Sciatic nerve (tissue), 2 donors: ENCODE measurements at regions not wholly inside any gene's neighbourhood (a gene's known extent, or its start where the extent isn't known, plus 50 kb on each side); places are given as distances from the start of the nearest gene placed in this dataset.

Source experiments
- ATAC-seq: fragments of 200-7000 bp; cut with Tn5 transposase; one replicate; pipeline ENCODE4 v1.9.1; 2020; ENCODE audit warnings: mild to moderate bottlenecking, moderate library complexity
- DNase-seq: peaks from one replicate; pipeline ENCODE4 v3.0.0-alpha.2; 2020; ENCODE audit warnings: low spot score
- intact Hi-C: fragments of 100-400 bp; cut with DNase I; formaldehyde crosslinking; loops from one replicate; pipeline ENCODE4 v1.14.2; 2022
- donor health status: DM: no; HTN: no; CAD: no.
- donor health status: DM: no; HTN: no; CAD: no.

DNA sequence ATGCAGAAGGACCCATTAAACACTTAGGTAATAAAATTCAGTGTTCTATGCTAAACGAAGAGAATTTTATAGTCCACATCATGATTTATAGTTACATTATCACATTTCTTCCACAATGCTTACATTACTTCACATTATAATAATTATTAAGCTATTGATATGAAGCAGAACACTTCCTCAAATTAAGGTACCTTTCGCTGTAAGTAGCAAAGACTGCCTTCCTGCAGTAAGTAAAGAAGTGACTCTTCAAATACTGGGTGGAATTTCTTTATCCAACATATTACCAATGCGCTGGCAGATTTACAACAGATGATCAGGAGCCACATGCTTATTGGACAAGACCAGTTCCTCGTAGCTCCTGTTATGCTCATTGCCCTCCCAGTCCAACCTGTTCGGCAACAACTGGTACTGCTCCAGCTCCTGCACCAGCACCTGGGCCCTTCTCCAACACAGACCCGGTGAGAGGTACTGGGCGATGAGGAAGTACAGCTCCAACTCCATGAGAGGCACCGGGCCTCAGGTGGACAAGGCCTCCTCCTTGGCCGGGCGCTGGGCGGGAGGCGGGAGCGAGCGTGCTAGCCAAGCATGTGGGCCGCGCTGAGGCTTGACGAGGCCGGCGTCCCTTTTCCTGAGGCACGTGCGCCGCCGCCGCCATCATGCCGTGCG, 210.7 kb upstream of the ATP2B1 start:
- no peak for DNase-seq
- no peak for ATAC-seq
- intact Hi-C loops: no loop called here

DNA sequence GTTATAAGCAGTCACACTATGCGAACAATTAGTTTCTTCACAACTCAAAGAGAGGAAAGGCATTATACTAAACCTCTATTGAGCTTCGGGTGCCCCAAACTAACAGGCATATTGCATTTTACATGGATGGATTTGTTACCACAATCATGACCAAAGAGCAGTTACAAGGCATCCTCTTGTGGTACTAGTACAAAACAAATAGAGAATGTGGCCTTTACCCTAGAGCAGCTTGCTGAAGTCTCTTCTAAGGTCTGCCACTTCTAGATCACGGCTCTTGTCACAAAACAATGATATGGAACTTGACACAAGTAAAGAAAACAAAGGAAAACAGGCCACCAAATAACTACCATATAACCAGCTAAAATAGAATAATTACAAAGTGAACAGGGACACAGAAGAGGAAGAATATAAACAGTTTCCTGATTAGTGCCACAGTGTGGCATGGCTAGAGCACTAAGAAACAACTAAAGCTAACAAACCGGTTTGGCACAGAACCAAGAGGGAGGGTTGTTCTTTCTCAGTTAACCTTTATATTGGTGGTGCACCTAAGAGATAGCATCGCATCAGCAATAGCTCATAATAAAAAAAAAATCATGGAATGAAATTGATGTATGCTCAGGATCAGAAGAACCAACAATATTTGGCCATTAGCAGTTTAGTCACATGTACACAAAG, 209.7 kb upstream of the ATP2B1 start:
- intact Hi-C loops: no loop called here
- ATAC-seq: no peak

DNA sequence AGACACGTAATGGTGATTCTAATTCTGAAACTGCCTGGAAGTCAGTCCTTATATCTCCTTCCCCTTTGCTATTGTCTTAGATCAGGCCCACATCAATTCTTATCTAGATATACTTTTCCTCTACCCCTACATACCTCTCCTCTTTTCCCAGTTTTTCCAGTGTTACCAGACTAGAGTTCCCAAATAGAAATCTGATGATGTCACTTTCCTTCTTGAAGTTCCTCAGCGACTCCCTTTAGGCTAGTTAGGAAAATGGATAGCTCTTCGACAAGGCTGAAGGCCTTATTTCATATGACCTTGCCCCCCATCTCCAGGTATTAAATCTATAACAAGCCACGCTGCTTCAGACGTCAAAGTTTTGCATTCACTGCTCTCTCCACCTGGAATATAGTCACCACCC, 201.1 kb upstream of the ATP2B1 start:
- no peak for DNase-seq
- no peak for ATAC-seq

More for the DNA sequence above, 209.7 kb upstream of the ATP2B1 start:
- no peak for DNase-seq

DNA sequence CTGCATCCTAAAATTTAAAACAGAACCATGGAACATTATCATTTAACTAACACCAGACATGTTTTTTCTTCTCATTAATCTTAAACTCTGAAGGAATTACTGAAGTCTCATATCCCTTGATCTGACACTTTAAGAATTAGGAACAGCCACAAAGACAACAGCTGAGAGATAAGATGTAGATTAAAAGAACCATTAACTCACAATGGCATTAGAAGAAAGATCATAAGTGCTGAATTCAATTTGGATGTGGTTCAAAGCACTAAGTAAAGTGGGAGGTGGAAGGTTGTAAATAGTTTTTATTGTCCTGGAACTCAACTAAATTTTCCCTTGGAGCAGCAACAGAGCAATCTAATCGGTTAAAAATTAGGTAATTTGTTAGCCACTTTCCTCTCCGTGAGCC, 199.0 kb upstream of the ATP2B1 start:
- intact Hi-C loops: no loop called here
- DNase-seq (no peak), ATAC-seq (no peak)

More for the DNA sequence above, 201.1 kb upstream of the ATP2B1 start:
- intact Hi-C loops: no loop called here

DNA sequence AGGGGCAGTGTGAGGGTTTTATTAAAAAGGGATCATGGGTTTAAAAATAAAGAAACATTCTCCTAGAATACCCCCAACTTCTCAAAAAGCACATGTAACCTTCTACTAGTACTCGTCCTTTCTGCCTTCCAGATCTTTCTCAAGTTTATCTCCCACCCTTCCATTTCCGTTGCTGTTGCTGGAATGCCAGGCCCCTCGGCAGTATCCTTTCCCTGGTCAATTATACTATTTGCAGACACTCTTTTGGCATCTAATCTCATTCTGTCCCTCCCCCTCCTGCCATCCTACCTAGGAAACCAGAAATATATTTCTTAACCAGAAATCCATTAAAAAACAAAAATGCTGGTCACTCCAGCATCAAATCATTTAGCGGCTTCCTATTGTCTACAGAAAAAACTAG, 198.2 kb upstream of the ATP2B1 start:
- no peak for ATAC-seq
- intact Hi-C loops: no loop called here
- no peak for DNase-seq

DNA sequence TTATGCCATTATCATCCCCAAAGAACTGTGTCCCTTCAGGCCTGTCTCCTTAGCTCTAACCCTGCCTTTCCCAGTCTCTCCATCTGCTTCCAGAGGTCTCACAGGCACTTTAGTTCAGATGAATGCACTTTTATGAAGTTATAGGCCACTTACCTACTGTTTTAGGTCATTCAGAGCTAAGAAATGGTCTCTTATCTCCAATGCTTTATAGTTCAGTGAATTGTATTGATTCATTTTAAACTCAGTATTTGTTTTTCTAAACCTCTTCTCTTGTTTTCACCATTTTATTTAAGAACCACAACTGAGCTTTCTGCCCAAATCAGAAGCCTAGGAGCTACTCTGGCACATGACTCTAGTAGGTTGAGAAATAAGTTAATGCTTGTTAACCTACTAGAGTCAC, 197.5 kb upstream of the ATP2B1 start:
- DNase-seq: no peak
- ATAC-seq: no peak
- intact Hi-C loops: no loop called here

DNA sequence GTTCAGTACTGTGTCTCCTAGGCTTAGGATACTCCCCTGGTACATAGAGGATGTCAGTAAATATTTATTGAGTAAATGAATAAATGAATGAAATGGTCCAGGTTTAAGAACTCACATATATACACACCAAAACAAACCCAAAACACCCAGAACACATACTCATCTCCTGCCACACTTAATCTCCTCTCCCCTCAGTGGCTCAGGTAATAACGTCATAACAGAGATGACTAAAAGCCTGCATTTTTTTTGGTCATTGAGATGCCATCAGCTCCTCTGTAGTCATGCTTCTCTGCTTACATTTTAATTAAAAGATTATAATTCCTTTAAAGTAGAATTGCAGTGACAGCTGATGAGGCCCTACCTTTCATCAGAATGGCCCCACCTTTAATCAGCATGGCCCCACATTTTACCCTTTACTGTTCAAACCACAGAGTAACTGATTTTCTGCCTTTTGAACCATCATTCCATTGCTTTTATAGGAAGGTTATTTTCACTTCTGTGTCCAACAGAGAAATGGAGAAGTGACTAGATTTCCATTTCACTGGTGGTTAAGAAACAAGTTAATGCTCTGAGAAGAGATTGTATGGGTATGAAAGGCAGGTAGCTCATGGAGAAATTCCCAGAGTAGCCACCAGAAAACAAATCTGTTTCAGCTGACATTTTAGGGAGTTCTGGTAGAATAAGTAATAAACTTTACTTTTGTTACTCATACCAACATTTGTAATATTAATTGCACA, 193.4 kb upstream of the ATP2B1 start:
- ATAC-seq: no peak
- no peak for DNase-seq
- intact Hi-C loops: no loop called here

DNA sequence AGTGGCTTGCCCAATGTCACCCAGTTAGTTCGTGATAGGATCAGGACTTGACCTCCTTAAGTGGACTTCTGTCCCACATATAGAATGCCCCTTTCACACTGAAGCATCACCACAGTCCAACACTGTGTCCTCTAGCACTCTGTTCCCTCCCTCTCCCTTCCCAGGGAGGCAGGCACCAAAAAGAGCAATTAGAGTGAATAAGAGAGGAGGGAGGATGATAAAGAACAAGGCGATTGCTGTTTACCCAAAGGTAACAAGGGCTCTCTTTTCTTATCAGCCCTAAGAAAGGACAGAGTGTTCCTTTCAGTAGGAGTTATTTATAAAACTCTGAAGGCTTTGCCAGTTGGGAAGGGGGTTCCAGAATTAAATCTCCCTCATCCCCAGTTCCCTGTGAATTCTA, 192.7 kb upstream of the ATP2B1 start:
- intact Hi-C loops: no loop called here

DNA sequence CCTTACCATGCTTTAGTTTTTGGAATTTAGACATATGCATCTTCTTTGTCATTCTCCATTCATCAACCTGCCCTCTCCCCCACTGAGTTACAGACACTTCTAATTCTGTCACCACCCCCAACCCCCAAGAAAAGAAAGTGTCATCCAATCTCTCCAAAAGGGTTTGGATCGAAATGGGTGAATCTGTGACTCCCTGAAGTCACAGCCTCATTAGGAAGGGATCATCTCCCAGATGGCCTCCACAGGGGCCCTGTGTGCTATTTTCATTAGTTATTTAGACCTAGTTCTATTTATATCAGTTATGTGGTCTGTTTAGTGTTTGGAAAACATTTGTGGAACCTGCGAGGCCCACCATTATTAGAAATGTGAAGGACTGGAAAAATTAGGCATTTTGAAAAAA, 191.0 kb upstream of the ATP2B1 start:
- intact Hi-C loops: no loop called here
- DNase-seq (no peak), ATAC-seq (no peak)

More for the DNA sequence above, 192.7 kb upstream of the ATP2B1 start:
- DNase-seq (no peak), ATAC-seq (no peak)

DNA sequence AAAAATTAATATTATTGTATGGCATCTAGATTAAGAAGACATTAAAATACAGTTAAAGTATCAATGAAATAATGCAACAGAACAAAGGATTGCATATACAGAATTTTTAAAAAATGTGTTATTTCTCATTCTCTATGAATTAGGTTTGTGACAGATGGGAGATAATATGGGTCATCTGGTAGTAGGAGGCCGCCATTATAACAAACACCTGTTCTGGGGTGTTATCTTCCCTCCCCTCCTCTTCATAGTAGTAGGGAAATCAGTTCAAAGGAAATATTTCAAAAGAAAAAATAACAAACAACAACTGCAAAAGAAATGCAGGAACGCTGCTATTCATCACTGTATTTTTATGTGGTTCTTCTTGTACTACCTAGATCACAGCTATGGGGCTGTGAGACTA, 187.0 kb upstream of the ATP2B1 start:
- ATAC-seq (no peak), DNase-seq (no peak)
- intact Hi-C loops: no loop called here

DNA sequence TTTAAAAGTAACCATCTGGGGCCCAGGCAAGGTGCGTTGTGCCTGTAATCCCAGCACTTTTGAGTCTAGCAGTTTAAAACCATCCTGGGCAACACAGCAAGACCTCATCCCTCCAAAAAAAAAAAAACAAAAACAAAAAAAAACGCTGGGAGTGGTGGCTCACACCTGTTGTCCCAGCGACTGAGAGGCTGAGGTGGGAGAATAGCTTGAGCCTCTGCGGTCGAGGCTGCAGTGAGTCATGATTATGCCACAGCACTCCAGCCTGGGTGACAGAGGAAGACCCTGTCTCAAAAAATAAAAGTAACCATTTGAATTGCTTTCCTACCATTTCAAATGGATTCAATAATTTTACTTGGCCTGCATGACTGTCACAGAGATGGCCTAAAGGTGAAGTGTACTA, 186.5 kb upstream of the ATP2B1 start:
- DNase-seq: no peak
- intact Hi-C loops: no loop called here
- ATAC-seq: no peak

DNA sequence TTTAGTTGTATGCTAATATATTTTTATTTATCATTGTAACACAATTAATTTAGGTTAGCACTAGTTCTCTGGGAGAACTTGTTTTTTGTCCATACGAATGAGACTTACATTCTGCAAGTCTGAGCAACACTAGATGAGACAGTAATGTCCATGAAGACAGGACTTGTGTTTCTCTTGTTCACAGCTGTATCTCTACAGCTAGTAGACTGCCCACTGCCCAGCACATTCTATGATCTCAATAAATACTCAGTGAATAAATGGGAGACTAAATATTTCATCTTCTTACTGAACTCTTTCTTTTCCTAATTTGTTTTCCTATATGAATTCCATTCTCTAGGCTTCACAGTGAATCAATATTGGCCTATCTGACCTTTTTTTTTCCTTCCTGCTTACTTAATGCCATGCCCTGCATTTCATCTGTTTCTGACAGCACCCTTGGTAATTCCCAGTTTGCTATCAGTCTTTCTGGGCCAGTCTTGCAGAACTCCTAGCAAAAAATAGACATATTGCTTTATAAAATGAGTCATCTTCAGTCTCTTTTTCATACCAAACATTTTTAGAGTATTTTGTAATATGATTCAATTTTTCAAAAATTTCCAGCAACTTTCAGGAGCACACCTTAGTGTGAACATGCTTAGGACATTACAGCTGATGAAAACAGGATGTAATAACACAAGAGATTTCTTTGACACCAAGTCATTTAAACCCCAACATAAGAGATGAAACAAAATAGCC, 185.5 kb upstream of the ATP2B1 start:
- intact Hi-C loops: no loop called here
- DNase-seq (no peak), ATAC-seq (no peak)

DNA sequence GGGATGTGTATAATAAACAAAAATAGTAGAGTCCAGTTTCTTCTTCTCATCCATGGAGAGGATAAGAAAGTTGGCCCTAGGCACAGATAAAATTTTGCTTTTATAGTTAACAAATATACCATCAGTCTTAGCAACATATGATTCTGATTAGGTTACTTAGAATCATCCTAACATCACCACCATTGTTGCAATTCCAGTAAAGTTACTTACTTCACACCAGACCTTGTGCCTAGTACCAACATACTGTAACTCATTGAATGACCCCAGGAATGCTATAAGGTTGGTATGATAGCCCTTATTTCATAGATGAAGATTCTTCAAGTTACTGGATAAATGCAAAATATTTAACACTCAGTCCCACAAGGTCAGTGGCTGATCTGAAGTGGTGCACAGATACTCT, 183.8 kb upstream of the ATP2B1 start:
- DNase-seq (no peak), ATAC-seq (no peak)
- intact Hi-C loops: no loop called here

DNA sequence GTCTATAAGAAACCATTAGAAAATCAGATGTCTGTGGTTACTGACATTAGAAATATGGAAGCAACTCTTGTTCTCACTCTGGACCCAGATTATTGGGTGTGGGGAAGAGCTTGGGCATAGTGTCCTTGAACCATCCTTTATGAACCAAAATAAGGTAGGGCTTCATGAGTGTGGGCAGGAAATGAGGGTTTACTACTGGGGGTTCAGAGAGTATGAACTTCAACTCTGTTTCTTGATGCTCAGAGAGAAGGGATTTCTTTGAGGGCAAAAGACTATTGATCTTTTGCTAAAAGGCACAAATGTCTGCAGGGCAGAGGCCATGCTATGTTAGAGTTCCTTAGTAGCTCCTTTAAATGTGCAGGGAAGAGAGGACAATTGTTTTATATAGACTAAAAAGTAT, 183.3 kb upstream of the ATP2B1 start:
- DNase-seq (no peak), ATAC-seq (no peak)

DNA sequence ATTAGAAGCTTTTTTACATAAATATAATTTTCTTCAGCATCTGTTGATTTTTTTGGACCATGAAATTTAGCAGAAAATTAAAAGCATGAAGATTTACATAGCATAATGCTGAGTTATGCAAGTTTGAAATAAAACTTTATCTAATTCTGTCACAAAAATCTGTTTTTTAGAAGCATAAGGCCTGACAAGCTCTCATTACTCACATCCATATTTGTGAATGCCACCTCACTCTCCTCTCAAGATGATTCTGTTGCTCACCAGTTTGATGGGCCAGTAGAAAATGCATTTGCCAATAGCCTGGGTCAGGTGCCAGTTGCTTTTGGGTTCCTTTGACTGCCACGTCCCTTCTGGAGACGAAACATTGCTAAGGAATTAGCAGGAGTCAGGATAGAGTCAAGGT, 181.5 kb upstream of the ATP2B1 start:
- DNase-seq (no peak), ATAC-seq (no peak)
- intact Hi-C loops: no loop called here

More for the DNA sequence above, 183.3 kb upstream of the ATP2B1 start:
- intact Hi-C loops: no loop called here

DNA sequence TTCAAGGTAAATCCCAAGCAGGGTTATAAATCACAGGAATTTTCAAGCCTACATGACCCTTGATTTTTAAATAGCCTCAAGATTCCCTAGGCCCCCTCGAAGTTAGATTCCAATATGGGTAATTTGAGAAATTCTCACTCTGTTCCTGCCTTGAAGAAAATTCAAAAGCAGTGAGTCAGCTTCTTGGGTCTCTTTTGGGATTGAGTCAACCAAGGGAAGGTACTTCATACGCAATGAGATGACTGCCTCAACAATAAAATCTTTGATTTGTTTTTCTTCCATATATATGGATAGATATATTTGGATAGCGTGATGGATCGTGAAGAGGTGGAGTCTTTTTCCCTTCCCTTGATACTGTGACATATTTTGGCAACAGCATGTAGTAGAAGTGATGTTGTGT, 180.4 kb upstream of the ATP2B1 start:
- ATAC-seq (no peak), DNase-seq (no peak)
- intact Hi-C loops: no loop called here

DNA sequence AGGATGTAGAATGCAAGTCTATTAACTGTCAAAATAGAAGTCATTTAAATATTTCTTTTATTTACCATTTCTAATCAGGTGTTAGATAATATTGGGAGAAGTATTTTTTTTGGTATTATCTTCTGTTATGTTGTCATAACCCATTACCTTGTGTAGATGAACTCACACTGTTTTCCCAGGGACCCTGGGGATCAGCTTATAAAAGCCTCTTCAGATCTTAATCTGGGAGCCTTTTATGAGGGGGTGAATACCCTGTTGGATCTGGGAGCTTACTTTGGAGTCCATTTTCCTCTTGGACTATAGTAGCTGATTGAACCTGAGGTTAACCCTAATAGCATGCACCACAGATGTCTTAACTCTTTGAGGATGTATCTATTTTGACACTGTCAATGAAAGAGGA, 176.3 kb upstream of the ATP2B1 start:
- DNase-seq (no peak), ATAC-seq (peak; percentile 48)
- intact Hi-C loops: no loop called here

DNA sequence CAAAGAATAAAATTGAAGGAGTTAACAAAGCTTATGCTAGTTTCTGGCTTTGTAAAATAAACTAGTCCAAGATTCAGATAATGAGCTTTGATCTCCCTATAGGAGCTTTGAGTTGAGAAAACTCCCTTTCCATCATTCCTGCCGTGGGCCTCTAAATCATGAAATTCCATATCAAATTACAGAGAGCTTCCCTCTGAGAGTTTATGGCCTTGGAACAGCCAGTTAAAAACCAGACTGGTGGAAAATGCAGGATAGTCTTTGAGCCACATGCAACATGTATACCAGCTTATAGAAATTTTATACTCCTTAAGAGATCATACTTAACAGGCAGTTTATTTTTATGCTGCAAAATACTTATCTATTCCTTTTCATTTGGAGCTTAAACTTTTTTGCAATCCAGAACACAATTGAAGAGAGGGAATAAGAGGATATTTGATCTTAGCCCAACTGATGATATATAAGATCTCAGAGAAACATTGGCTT, 175.8 kb upstream of the ATP2B1 start:
- DNase-seq (no peak), ATAC-seq (no peak)
- intact Hi-C loops: no loop called here

DNA sequence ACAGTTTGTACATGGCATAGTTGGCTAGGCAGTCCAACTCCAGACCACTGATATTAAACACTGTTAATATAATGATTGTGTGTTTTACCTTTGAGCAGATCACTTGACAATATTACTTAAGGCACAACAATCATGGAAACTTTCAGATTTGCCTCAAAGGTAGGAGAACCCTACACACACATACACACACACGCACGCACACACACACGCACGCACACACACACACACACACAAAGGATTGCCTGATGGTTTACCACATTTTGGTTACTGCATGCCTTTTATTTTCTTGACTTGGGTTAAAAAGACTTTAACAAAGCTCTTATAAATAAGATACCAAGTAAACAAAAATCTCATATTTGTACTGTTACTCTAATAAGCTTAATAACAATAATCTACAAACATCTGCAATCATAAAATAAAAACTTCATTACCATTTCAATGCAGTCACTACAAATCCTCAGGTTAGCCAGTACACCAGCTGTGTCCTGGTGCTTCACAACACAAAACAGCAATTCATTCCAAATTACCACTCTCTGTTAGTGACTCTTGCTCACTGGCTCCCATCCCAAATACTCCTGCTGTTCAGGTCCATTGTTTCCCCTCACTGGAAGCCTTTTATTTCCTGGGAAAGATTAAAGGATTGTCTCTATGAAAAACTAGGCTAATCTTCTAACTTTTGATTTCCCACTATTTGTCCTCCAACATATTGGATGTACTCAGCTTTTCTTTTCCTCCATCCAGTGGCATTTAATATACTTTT, 175.2 kb upstream of the ATP2B1 start:
- ATAC-seq (peak; percentile 83), DNase-seq (no peak)
- intact Hi-C loops: no loop called here
